GM21381 (cell line): ENCODE measurements at regions not wholly inside any gene's neighbourhood (a gene's known extent, or its start where the extent isn't known, plus 50 kb on each side); places are given as distances from the start of the nearest gene placed in this dataset.
"Not testable (repeated sequence)": the region's sequence is repeated elsewhere in the genome, so short reads cannot be mapped to it uniquely, and the experiment has no call there.

Experiments
- ATAC-seq: cut with Tn5 transposase; IDR thresholded peaks from one replicate; pipeline ENCODE4 v1.9.1; 2021; ENCODE audit warnings: mild to moderate bottlenecking, moderate library complexity; ENCODE audit not compliant: unreplicated experiment

DNA sequence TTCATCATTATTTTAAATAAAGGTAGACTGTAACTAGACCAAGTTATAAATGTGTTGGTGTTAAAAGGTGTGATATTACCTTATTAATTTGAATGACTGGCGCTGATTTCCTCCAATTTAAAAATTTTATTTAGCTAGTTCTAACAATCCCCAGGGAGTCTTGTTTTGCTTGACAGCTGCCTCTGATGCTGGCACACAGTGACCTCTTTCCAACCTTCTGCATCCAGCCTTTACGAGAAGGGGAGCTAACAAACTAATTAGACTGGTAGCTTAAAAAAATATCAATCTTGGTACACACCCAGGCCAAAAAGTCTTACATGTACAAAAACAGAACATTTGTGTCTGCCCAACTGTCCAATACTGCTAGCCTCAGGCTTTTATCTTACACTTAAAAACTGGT, 51.8 kb upstream of the ENPEP start:
- no peak for ATAC-seq

DNA sequence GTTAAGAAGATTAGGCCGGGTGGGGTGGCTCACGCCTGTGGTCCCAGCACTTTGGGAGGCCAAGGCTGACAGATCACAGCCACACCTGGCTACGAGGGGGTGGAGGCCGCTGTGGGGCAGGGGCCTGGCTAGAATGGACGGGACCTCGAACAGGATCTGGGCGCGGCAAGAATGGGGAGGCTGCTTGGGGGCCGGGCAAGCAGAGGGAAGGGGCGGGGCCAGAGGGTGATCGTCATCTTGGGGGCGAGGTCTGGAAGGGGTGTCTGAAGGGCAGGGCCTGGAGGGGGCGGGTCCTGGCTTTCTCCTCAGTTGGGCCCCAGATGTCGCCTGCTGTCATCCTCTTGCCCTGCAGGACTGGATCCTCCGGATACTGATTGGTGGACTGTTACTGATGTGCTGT, 57.3 kb upstream of the ENPEP start:
- ATAC-seq: no peak

DNA sequence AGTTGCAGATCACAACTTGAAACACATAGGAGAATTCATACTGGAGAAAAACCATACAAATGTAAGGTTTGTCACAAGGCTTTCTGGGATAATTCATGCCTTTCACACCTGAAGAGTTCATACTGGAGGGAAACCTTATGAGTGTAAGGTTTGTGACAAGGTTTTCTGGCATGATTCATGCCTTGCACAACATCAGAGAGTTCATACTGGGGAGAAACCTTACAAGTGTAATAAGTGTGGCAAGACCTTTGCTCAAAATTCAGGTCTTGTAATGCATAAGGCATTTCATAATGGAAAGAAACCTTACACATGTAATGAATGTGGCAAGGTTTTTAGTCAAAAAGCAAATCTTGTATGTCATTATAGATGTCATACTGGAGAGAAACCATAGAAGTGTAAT, 58.8 kb upstream of the ENPEP start:
- no peak for ATAC-seq

DNA sequence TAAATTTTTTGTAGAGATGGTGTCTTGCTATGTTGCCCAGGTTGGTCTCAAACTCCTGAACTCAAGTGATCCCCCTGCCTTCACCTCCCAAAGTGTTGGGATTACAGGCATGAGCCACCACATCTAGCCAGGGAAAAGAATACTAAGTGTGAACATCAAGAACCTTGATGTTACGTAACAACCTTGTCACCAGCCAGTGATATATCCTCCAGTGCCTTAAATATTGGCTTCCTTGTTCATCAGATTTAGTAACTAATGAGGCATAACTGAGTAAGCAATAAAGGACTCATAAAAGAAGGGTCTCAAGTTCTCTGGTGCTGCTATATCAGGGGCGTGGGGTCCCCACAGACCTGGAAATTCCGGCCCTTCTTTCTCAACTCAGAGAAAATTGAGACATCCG, 60.5 kb upstream of the ENPEP start:
- ATAC-seq: no peak

DNA sequence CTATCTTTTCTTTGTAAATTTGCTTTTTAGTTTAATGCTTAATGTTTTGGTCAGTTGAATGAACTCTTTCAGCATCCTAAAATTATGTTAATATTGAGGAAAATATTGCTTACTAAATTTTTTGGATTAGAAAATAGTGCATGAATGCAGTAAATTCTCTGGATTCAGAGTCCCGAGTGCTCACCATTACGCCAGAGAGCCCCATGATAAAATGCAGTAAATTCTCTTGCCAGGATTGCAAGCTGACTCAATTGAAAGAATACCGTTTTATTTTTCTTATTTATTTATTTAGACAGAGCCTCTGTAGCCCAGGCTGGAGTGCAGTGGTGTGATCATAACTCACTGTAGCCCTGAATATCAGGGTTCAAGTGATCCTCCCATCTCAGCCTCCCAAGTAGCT, 60.9 kb upstream of the ENPEP start:
- ATAC-seq: no peak

DNA sequence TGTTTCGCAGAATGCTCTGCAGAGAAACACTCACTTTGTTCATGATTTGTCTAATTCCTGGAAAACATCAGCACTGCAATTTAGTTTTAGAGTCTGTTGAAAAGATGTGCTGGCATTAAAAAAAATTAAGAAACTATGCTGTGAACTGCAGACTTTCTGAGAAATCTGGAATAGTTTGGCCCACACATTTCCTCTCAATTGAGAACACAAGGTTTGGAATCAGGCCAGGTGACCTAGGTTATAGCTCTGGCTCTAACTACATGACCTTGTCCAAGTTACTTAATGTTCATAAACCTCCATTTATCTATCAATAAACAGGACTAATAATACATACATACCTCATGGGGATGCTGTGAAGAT, 61.4 kb upstream of the ENPEP start:
- ATAC-seq: no peak

DNA sequence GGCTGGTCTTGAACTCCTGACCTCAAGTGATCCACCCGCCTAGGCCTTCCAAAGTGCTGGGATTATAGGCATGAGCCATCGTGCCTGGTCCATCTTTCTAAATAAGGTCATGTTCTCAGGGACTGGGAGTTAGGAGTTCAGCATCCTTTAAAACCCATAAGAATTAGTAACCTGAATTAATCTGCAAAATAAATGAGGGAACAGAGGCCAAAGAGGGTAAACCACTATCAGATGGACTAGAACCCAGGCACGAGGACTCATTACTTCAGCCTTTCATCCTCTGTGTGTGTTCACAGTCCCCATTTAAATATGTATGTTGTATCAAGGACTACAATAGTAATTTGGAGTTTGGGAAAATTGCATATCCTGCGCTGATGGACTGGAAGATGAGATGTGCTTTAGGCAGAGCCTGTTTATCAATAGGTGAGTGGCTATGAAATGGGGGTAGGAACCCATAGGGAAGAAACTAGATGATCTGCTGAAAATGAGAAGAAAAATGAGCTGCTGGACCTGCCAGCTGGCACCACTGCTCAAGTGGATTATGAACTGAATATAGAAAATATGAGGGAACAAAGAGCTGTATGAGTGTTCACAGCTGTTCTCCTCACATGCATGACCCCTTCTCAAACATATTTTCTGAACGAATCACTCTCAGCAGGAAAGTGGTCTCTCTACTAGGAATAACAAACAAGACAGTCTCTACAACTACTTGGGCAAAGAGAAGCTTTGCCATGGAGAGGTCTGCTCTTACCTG, 62.0 kb upstream of the ENPEP start:
- ATAC-seq: not testable (repeated sequence)

DNA sequence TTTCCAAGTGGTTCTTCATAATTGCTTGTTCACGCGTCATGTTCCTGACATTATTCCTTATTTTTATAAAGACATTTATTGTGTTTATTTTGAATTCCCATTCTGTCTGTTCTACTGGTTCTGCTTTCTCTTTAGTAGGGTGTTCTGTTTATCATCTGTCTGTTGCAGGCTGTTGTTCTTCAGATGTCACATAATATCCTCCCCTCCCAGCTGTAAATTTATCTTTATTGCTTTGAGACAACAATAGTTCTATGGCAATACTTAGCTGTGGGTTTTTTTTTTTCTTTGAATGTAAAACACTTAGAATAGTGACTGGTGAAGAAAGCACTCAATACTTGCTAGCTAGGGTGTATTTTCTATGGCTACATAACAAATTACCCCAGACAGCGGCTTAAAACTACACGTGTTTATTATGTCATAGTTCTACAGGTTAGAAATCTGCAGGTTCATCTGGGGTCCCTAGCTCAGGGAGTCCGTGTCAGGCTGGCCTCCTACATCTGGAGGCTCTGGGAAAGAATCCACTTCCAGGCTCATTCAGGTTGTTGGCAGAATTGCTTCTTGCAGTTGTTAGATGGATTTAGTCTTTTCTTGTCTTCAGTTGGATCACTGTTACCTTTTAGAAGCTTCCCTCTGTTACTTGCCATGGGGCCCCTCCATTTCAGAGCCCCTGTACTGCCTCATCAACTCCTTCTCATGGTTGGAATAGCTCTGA, 63.4 kb upstream of the ENPEP start:
- ATAC-seq: no peak

DNA sequence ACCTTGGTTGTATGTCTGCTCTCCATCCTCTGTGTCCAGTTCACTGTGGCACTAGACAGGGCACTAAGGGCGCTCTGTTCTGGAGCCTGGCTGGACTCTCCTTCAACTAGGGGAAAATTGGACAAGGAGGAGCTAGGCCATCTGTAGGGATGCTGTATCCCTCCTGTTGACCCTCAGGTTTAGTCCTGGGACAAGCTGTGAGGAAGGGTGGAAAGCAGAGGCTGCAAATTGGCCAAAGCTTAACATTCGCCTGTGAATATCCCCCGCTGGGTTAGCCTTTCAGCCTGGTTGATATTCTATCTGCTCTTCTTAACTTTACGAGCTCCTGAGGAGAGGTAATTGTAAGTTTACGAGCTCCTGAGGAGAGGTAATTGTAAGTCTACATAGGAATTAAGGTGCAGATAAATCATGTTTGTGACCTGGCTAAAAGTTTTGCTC, 64.4 kb upstream of the ENPEP start:
- ATAC-seq: no peak

DNA sequence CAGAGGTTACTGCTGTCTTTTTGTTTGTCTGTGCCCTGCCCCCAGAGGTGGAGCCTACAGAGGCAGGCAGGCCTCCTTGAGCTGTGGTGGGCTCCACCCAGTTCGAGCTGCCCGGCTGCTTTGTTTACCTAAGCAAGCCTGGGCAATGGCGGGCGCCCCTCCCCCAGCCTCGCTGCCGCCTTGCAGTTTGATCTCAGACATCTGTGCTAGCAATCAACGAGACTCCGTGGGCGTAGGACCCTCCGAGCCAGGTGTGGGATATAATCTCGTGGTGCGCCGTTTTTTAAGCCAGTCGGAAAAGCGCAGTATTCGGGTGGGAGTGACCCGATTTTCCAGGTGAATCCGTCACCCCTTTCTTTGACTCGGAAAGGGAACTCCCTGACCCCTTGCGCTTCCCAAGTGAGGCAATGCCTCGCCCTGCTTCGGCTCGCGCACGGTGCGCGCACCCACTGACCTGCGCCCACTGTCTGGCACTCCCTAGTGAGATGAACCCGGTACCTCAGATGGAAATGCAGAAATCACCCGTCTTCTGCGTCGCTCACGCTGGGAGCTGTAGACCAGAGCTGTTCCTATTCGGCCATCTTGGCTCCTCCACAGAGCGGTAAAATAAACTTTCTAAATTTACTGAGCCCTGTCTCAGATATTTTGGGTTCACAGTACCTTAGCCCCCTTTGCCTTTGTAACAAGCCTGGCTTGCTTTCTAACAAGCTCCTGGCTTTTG, 64.9 kb upstream of the ENPEP start:
- not testable (repeated sequence) for ATAC-seq

DNA sequence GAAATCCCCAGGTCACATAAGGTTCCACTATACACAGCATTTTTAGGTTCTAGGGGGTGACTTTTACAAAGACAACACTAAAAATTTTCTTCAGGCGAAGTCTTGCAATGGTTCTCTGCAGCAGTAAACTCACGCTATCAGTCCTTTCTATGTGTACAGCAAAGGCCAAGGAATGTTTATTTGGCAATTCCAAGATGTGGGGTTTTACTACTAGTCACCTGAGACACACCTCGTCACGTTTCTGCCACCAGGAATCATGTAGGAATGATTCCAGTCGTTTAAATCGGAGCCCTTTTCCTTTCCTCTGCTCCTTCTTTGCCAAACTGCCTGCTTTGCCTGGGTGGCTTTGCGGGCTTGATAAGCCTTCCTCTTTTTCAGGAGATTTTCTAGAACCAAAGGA, 75.9 kb upstream of the ENPEP start:
- ATAC-seq: no peak

DNA sequence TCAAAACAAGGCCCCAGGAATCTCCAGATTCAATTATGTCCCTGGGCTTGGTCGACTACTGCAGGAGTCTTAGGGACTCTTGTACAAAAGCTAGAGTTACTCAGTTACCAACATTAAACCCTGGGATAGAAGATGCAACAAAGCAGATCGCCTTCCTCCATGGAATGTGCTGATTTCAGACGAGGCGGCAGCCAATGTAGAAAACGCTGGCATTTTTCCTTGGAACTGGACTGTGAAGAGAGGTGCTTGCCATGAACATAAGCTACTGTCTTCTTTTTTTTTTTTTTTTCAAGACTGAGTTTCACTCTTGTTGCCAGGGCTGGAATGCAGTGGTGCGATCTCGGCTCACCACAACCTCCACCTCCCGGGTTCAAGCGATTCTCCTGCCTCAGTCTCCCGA, 76.9 kb upstream of the ENPEP start:
- ATAC-seq: not testable (repeated sequence)

DNA sequence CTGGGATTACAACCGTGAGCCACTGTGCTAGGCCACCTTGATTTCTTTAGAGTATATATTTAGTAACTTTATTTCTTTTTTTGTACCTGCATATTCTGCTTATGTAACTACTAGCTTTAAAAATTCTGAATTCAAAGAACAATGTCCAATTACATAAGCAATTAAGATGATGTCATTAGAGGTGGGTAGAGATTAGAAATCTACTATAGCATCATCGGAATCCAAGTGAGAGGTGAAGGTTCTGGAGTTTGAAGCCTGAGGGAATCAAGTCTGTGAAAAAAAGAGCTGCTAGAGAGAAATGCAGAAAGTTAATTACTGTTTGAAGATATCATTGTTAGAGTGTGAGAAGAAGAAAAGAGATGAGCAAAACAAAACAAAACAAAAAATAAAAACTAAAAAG, 79.0 kb upstream of the ENPEP start:
- no peak for ATAC-seq

DNA sequence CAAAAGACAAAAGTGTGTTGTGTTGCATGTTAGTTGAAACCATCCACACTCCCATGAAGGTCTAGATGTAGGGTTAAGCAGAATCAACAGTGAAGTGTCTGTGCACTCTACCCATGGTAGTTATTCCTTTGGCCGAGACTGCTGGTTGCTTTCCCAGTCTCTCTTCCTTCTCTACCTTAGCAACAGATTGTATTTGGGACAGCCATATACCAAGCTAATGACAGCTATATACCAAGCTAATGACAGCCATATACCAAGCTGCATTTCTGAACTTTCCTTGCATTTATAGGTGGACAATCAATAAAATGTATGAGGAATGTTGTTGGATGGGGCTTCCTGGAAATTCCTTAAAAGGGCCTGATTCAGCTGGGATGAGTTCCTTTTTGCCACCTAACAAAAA, 80.5 kb upstream of the ENPEP start:
- ATAC-seq: no peak

DNA sequence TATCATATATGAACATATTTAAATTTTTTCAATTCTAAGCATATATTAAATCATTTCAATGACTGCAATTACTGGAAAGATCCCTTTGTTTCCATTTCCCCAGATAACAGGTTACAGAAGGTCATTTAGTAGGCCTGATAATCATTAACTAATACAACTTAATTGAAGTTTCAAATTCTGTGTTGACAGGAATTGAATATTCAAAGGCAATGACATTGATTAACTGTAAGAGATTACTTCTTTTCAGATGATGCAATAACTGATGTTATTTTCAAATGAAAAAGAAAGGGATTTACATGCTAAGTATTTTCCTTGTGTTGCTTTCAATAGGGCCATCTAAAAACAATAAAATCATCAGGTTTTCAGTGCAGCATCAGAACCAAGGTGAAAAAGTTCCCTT, 81.1 kb upstream of the ENPEP start:
- no peak for ATAC-seq

DNA sequence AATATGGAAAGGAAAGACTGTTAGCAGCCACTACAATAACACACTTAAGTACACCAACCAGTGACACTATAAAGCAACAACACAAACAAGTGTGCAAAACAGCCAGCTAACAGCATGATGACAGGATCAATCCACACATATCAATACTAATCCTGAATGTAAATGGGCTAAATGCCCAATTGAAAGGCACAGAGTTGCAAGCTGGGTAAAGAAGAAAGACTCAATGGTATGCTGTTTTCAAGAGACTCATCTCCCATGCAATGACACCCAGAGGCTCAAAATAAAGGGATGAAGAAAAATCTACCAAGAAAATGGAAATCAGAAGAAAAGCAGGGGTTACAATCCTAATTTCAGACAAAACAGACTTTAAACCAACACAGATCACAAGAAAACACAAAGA, 94.2 kb upstream of the ENPEP start:
- ATAC-seq: no peak

DNA sequence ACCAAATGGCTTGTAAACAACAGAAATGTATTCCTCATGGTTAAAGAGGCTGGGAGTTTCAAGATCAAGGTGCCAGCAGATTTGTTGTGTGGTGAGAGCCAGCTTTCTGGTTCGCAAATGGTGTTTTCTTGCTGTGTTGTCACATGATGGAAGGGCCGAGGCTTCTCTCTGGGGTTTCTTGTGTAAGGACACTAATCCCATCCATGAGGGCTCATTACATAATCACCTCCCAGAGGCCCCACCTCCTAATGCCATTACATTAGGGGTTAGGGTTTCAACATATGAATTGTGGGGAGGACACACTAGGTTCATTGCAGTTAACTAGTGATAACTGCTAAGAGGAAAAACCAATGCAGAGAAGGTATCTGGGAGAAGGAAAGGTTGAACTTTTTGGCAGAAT, 103.5 kb upstream of the ENPEP start:
- ATAC-seq: no peak

DNA sequence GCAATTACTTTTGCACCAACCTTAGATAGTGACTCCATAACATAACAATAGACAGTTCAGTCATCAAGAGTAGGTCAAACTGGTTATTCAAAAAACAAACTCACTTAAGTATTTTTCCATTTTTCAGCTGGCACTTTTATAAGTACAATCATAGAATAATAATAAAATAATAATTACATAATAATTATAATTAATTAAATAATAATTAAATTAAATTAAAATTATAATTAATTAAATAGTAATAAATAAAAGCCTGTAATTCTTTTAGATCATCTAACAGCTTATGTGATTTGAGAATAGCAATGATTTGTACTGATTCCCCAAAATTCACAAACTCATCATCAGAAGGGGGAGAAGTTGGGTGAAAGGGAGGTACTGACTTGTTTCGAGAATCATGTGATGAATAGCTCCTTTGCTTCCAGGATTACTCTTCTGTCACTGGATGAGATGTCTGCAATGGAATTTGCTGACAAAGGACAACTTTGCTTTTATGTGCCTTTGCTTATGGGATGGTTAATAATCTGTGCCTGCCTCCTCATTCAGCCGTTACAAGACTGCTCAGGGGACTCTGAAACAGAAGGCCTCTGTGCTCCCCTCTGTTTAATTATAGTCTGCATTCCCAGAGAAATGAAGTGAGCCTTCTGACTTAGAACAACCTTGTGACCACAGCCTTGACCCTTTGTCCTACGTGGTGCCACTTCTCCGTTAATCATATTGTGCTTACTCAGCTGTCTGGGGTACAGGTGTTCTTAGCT, 104.8 kb upstream of the ENPEP start:
- ATAC-seq: no peak

DNA sequence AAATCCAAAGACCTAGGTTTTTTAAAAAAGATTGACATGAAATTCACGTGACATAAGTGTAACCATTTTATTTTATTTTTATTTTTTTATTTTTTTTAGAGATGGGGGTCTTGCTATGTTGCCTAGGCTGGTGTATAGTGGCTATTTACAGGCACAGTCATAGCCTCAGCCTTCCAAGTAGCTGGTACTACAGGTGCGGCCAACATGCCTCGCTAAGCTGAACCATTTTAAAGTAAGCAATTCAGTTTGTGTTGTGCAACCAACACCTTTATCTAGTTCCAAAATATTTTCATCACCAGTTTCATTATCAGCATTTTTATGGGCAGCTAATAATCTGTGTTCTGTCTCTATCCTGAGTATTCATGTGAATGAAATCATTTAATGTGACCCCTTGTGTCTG, 107.5 kb upstream of the ENPEP start:
- no peak for ATAC-seq

DNA sequence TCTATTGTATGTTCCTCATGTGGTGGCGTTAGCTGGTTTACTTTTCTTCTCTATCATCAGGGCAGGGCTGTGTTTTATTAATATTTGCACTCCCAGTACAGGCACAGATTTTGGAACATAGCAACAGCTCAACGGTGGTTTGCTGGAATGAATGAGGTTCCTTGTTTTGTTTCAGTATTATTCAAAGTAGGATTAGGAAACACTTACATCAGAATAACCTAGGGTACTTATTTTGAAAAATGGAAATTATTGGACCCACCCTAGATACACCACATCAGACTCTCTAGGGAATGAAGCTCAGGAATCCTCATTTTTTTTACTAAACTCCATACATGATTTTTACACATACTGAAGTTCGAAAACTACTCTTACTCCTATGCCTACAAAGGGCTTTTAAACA, 108.8 kb upstream of the ENPEP start:
- no peak for ATAC-seq

DNA sequence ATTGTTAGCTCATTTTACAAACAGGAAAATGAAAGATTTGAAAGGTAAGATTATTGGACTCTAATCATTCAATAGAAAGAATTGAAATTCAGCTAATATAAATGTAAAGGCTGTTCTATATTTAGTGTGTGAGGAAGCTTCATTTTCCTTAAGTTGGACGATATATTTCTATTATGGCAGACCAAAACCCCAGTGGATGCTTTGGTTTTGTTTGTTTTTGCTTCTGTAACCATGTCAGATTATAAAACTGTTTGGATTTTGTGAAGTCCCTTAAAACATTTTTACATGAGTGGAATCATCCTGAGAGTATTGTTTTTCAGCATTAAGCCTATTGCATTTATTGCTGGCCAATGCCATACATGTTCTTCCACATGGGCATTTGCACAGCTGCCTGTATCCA, 110.2 kb upstream of the ENPEP start:
- no peak for ATAC-seq
